RWPE2 (cell line): ENCODE measurements at regions not wholly inside any gene's neighbourhood (a gene's known extent, or its start where the extent isn't known, plus 50 kb on each side); places are given as distances from the start of the nearest gene placed in this dataset.

Source experiments
- ATAC-seq: fragments of 200-7000 bp; cut with Tn5 transposase; 3 replicates; pipeline ENCODE4 v1.9.1; 2021; ENCODE audit warnings: low read depth
- DNase-seq: peaks from one replicate; pipeline ENCODE4 v3.0.0-alpha.2; 2020; ENCODE audit warnings: low spot score
- H3K27ac ChIP-seq: fragments of 450-650 bp; 2 replicates; pipeline ENCODE4 v1.5.1; 2017; ENCODE audit warnings: mild to moderate bottlenecking; ENCODE audit not compliant: poor library complexity, severe bottlenecking
- H3K27me3 ChIP-seq: fragments of 250-450 bp; sonication (Bioruptor Pico); 2 replicates; pipeline ENCODE4 v1.5.1; 2021; ENCODE audit warnings: mild to moderate bottlenecking, moderate library complexity; ENCODE audit not compliant: insufficient read depth, poor library complexity, severe bottlenecking
- H3K36me3 ChIP-seq: fragments of 250-450 bp; sonication (Bioruptor Pico); 2 replicates; pipeline ENCODE4 v1.5.1; 2020; ENCODE audit warnings: low read depth, mild to moderate bottlenecking, moderate library complexity
- H3K4me1 ChIP-seq: fragments of 250-450 bp; sonication (Bioruptor Pico); 2 replicates; pipeline ENCODE4 v1.5.1; 2021; ENCODE audit warnings: mild to moderate bottlenecking, moderate library complexity; ENCODE audit not compliant: insufficient read depth, poor library complexity, severe bottlenecking
- H3K4me3 ChIP-seq: fragments of 250-450 bp; sonication (Bioruptor Pico); 2 replicates; pipeline ENCODE4 v1.5.1; 2021; ENCODE audit warnings: mild to moderate bottlenecking, moderate library complexity; ENCODE audit not compliant: severe bottlenecking
- H3K9me3 ChIP-seq: fragments of 250-450 bp; sonication (Bioruptor Pico); 2 replicates; pipeline ENCODE4 v1.5.1; 2021; ENCODE audit warnings: mild to moderate bottlenecking, moderate library complexity; ENCODE audit not compliant: severe bottlenecking
- CTCF ChIP-seq: fragments of 450-650 bp; IDR thresholded peaks from one replicate; pipeline ENCODE4 v1.5.1; 2017; ENCODE audit warnings: mild to moderate bottlenecking, moderate library complexity; ENCODE audit not compliant: poor library complexity, severe bottlenecking

- Histone ChIP-seq H3K27ac (no peak overlapping the region), H3K36me3 (no peaks in the 10 kb centered on the region), H3K27me3 (no peaks in the 10 kb centered on the region), H3K9me3 (no peaks in the 10 kb centered on the region), H3K4me1 (no peaks in the 10 kb centered on the region), H3K4me3 (no peak overlapping the region)
- ATAC-seq (no peak), DNase-seq (no peak)
- no peak for TF ChIP-seq CTCF
These were observed 675.0 kb downstream of the SATB2 start for GRCh38 chr2:198782734-198783133.

- no peak overlapping the region for H3K27ac ChIP-seq
- ATAC-seq (no peak), DNase-seq (no peak)
- no peaks in the 10 kb centered on the region for H3K27me3 ChIP-seq
- TF ChIP-seq CTCF, result no peak
- H3K36me3 ChIP-seq, result no peaks in the 10 kb centered on the region
- no peaks in the 10 kb centered on the region for H3K4me1 ChIP-seq
- H3K4me3 ChIP-seq, result no peak overlapping the region
- no peaks in the 10 kb centered on the region for H3K9me3 ChIP-seq
These were observed 680.9 kb downstream of the SATB2 start for GRCh38 chr2:198776616-198777406.

- H3K27me3 ChIP-seq, result no peaks in the 10 kb centered on the region
- no peak overlapping the region for H3K27ac ChIP-seq
- TF ChIP-seq CTCF, result no peak
- H3K36me3 ChIP-seq, result no peaks in the 10 kb centered on the region
- H3K9me3 ChIP-seq, result no peaks in the 10 kb centered on the region
- ATAC-seq, result no peak
- DNase-seq, result no peak
- no peaks in the 10 kb centered on the region for H3K4me1 ChIP-seq
- H3K4me3 ChIP-seq, result no peak overlapping the region
These were observed 682.0 kb downstream of the SATB2 start for GRCh38 chr2:198775737-198776136.

GRCh38 chr2:198774576-198774975 is 683.2 kb downstream of the SATB2 start:
- TF ChIP-seq CTCF, result no peak
- H3K27ac ChIP-seq, result no peak overlapping the region
- no peaks in the 10 kb centered on the region for H3K9me3 ChIP-seq
- H3K36me3 ChIP-seq, result no peaks in the 10 kb centered on the region
- ATAC-seq (no peak), DNase-seq (no peak)
- H3K4me1 ChIP-seq, result no peaks in the 10 kb centered on the region
- H3K27me3 ChIP-seq, result no peaks in the 10 kb centered on the region
- no peak overlapping the region for H3K4me3 ChIP-seq

- Histone ChIP-seq H3K9me3 (no peaks in the 10 kb centered on the region), H3K36me3 (no peaks in the 10 kb centered on the region), H3K4me1 (no peaks in the 10 kb centered on the region), H3K27me3 (no peaks in the 10 kb centered on the region), H3K27ac (no peak overlapping the region), H3K4me3 (no peak overlapping the region)
- no peak for ATAC-seq
- no peak for TF ChIP-seq CTCF
- DNase-seq, result no peak
These were observed 690.0 kb downstream of the SATB2 start for GRCh38 chr2:198767694-198768093.
